Spleen (tissue), 11 donors: ENCODE measurements at regions not wholly inside any gene's neighbourhood (a gene's known extent, or its start where the extent isn't known, plus 50 kb on each side); places are given as distances from the start of the nearest gene placed in this dataset.
A peak's percentile ranks its signal among the peaks of the same experiment; 100 is the strongest.
"Not testable (repeated sequence)": the region's sequence is repeated elsewhere in the genome, so short reads cannot be mapped to it uniquely, and the experiment has no call there.

Experiments used
- DNase-seq: peaks from one replicate; pipeline ENCODE4 v3.0.0-alpha.2; 2020
- H3K27ac ChIP-seq, 8 donors: fragments of 200-600 bp; sonication (generic) in 7 of 8; 1 replicate in 4 of 8; 2 replicates in 4 of 8; pipeline versions ENCODE4 v1.5.0 to v1.8.0; 2016 to 2021; ENCODE audit warnings: inconsistent platforms in 4 of 8, mild to moderate bottlenecking in 4 of 8, moderate library complexity in 1 of 8
- H3K27me3 ChIP-seq, 7 donors: fragments of 200-600 bp; sonication (generic) in 6 of 7; replicated peaks in 1 of 7; 1 replicate in 4 of 7; 2 replicates in 3 of 7; pipeline versions ENCODE4 v1.5.0 to v1.8.0; 2016 to 2021; ENCODE audit warnings: inconsistent platforms in 3 of 7, mild to moderate bottlenecking in 1 of 7
- H3K36me3 ChIP-seq, 6 donors: fragments of 200-600 bp; sonication (generic) in 5 of 6; 1 replicate in 4 of 6; 2 replicates in 2 of 6; pipeline versions ENCODE4 v1.5.0 to v1.8.0; 2016 to 2021; ENCODE audit warnings: inconsistent platforms in 2 of 6
- H3K4me1 ChIP-seq, 6 donors: fragments of 200-600 bp; sonication (generic) in 5 of 6; 1 replicate in 3 of 6; 2 replicates in 3 of 6; pipeline versions ENCODE4 v1.5.0 to v1.8.0; 2016 to 2021; ENCODE audit warnings: inconsistent platforms in 3 of 6
- H3K4me3 ChIP-seq, 8 donors: fragments of 200-600 bp; sonication (generic) in 7 of 8; 1 replicate in 4 of 8; 2 replicates in 4 of 8; pipeline versions ENCODE4 v1.5.0 to v1.8.0; 2016 to 2021; ENCODE audit warnings: inconsistent platforms in 4 of 8, mild to moderate bottlenecking in 4 of 8, moderate library complexity in 2 of 8
- H3K9me3 ChIP-seq, 8 donors: fragments of 200-600 bp; sonication (generic) in 7 of 8; 1 replicate in 4 of 8; 2 replicates in 4 of 8; pipeline versions ENCODE4 v1.5.0 to v1.8.0; 2016 to 2021; ENCODE audit warnings: inconsistent platforms in 4 of 8
- CTCF ChIP-seq, 11 experiments: fragments of 200-600 bp in 7 of 11; fragments of 450-650 bp in 4 of 11; sonication (generic) in 4 of 11; IDR thresholded peaks in 8 of 11; conservative IDR thresholded peaks in 3 of 11; 1 replicate in 7 of 11; 2 replicates in 4 of 11; pipeline versions ENCODE4 v1.4.0 to v1.8.0; 2016 to 2021; ENCODE audit warnings: antibody characterized with exemption in 11 of 11, inconsistent platforms in 4 of 11, mild to moderate bottlenecking in 1 of 11
- POLR2A ChIP-seq, 3 donors: fragments of 450-650 bp; IDR thresholded peaks; one replicate each; pipeline ENCODE4 v1.5.1; 2017; ENCODE audit warnings: antibody characterized with exemption in 3 of 3, mild to moderate bottlenecking in 1 of 3
- POLR2AphosphoS5 ChIP-seq, 3 donors: sonication (generic); formaldehyde crosslinking; IDR thresholded peaks; one replicate each; pipeline ENCODE4 v1.5.1; 2017; ENCODE audit warnings: antibody characterized with exemption in 3 of 3
- WGBS, 5 donors: extraction: QIAGEN DNeasy Blood & Tissue Kit in 3 of 5; methylation state at CpG; one replicate each; pipeline versions ENCODE4 v1.1.5 to v1.1.7; 2013 to 2018; 5-methylcytosine and 5-hydroxymethylcytosine counted together
- intact Hi-C: fragments of 100-400 bp; cut with DNase I; formaldehyde crosslinking; loops from one replicate; pipeline ENCODE4 v1.15.0; 2023; ENCODE audit warnings: low total_unique reads
- donor health status: healthy with polysubstance abuse.
- donor health status: DM: no; HTN: no; CAD: no; lungs with moderate emphysema.
- donor health status: DM: no; HTN: no; CAD: no.
- donor health status: Bipolar disorder and iron deficiency.
- donor health status: healthy.
- donor health status: DM: no; HTN: no; CAD: no.
- donor health status: DM: yes; HTN: yes; CAD: no.

DNA sequence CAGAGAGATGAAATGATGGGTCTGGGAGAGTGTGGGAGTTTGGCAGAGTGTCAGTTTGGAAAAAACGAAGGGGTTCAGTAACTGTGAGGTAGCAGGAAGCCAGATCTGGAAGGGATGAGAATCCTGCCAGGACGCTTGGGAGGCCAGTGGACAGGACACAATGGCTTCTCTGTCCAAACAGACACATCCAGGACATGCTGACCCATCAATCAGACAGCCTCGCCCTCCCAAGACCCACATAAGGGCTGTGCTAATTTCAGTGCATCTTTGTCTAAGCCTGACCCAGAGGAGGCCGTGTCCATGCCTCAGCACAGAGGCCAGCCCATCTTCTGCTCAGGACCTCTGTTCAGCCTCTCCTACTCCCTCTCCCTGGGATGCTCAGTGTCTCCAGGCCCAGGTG is 576.5 kb upstream of the B3GAT1 start:
- Histone ChIP-seq H3K4me1 (no peaks in the 10 kb centered on the region), H3K36me3 (no peaks in the 10 kb centered on the region), H3K4me3 (no peak overlapping the region), H3K27me3 (peaks cover 0 to 17% (median 0%) of the 10 kb centered on the region in 7 donors), H3K27ac (no peak overlapping the region), H3K9me3 (no peaks in the 10 kb centered on the region)
- TF ChIP-seq POLR2AphosphoS5 (IDR thresholded peaks at IDR 0.05) (no peak), POLR2A (IDR thresholded peaks at IDR 0.05) (no peak), CTCF (IDR thresholded peaks at IDR 0.05 in 8 of 11, conservative IDR thresholded peaks at IDR 0.05 in 3 of 11) (no peak)
- intact Hi-C loops: no loop called here
- 54 to 70% (median 56%) methylated on average over 4 of the region's 4 CpGs for WGBS, 5 donors
- DNase-seq: no peak

DNA sequence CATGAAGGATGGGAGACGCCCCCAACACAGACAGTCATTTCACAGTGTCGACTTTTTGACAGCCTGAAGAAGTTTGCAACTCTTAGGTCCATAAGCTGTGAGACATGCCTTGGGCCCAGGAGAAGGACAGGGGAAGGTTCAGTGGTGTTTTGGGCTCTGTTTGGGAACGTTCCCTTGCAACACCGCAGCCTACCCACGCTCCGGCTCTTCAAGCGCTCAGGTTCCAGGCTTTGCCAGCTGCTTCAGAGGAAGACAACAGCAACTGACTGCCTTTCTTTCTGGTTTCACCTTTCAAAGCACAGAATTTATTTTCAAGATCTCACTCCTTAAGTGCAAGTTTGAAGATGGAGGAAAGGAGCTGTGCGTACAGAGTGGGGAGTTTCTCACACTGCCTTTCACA is 575.8 kb upstream of the B3GAT1 start:
- intact Hi-C loops: no loop called here
- Histone ChIP-seq H3K4me3 (no peak overlapping the region), H3K36me3 (no peaks in the 10 kb centered on the region), H3K4me1 (no peaks in the 10 kb centered on the region), H3K27ac (no peak overlapping the region), H3K27me3 (peaks cover 0 to 17% (median 0%) of the 10 kb centered on the region in 7 donors), H3K9me3 (no peaks in the 10 kb centered on the region)
- TF ChIP-seq POLR2AphosphoS5 (IDR thresholded peaks at IDR 0.05): no peak
- no peak for TF ChIP-seq CTCF (IDR thresholded peaks at IDR 0.05 in 8 of 11, conservative IDR thresholded peaks at IDR 0.05 in 3 of 11)
- no peak for TF ChIP-seq POLR2A (IDR thresholded peaks at IDR 0.05)
- no peak for DNase-seq
- WGBS, 5 donors: 69 to 82% (median 74%) methylated on average over 8 of the region's 8 CpGs

GRCh38 chr11:134987223-134987768 is 575.3 kb upstream of the B3GAT1 start:
- intact Hi-C loops: no loop called here
- no peak overlapping the region for H3K4me3 ChIP-seq
- DNase-seq: no peak
- WGBS, 5 donors: 57 to 72% (median 62%) methylated on average over 7 of the region's 7 CpGs
- H3K4me1 ChIP-seq: no peaks in the 10 kb centered on the region
- no peaks in the 10 kb centered on the region for H3K36me3 ChIP-seq
- peaks cover 0 to 20% (median 0%) of the 10 kb centered on the region in 7 donors for H3K27me3 ChIP-seq
- H3K27ac ChIP-seq: no peak overlapping the region
- H3K9me3 ChIP-seq: no peaks in the 10 kb centered on the region
- TF ChIP-seq POLR2A (IDR thresholded peaks at IDR 0.05) (no peak), POLR2AphosphoS5 (IDR thresholded peaks at IDR 0.05) (no peak), CTCF (IDR thresholded peaks at IDR 0.05 in 8 of 11, conservative IDR thresholded peaks at IDR 0.05 in 3 of 11) (no peak)

- Histone ChIP-seq H3K9me3 (no peaks in the 10 kb centered on the region), H3K27me3 (peaks cover 0 to 20% (median 0%) of the 10 kb centered on the region in 7 donors), H3K4me1 (no peaks in the 10 kb centered on the region), H3K36me3 (no peaks in the 10 kb centered on the region), H3K27ac (no peak overlapping the region), H3K4me3 (no peak overlapping the region)
- TF ChIP-seq POLR2AphosphoS5 (IDR thresholded peaks at IDR 0.05) (no peak), POLR2A (IDR thresholded peaks at IDR 0.05) (no peak), CTCF (IDR thresholded peaks at IDR 0.05 in 8 of 11, conservative IDR thresholded peaks at IDR 0.05 in 3 of 11) (no peak)
- intact Hi-C loops: no loop called here
- DNase-seq: no peak
- WGBS, 5 donors: 74 to 86% (median 77%) methylated on average over 8 of the region's 8 CpGs
These were observed 572.4 kb upstream of the B3GAT1 start for GRCh38 chr11:134984421-134984820.

GRCh38 chr11:134982432-134982831 is 570.4 kb upstream of the B3GAT1 start:
- H3K36me3 ChIP-seq, H3K9me3 ChIP-seq, H3K4me1 ChIP-seq, intact Hi-C loops, DNase-seq, H3K27ac ChIP-seq: not testable (repeated sequence)
- H3K27me3 ChIP-seq: peaks cover 0 to 27% (median 0%) of the 10 kb centered on the region in 7 donors
- 87 to 92% (median 87%) methylated on average over 8 of the region's 8 CpGs for WGBS, 5 donors
- peak overlapping the region in 2 of 8 donors; percentile 24 to 44 for H3K4me3 ChIP-seq
